ENCODE measurements at regions not wholly inside any gene's neighbourhood (a gene's known extent, or its start where the extent isn't known, plus 50 kb on each side); places are given as distances from the start of the nearest gene placed in this dataset.
"Not testable (repeated sequence)": the region's sequence is repeated elsewhere in the genome, so short reads cannot be mapped to it uniquely, and the experiment has no call there.

- not testable (repeated sequence) for TF ChIP-seq CTCF (conservative IDR thresholded peaks at IDR 0.05; ENCODE audit: low read depth in 2 of 2); CREB1 (CRISPR knock-in tag; IDR thresholded peaks at IDR 0.05; ENCODE audit: low read depth); REST (IDR thresholded peaks at IDR 0.05; ENCODE audit: unreplicated experiment); POLR2AphosphoS5 (IDR thresholded peaks at IDR 0.05; ENCODE audit: low read depth); EZH2phosphoT487 (IDR thresholded peaks at IDR 0.05; ENCODE audit: unreplicated experiment); EZH2 (IDR thresholded peaks at IDR 0.05; ENCODE audit: low read depth, unreplicated experiment); ETS1 (IDR thresholded peaks at IDR 0.05); ZNF331 (CRISPR knock-in tag; IDR thresholded peaks at IDR 0.05; ENCODE audit: low read depth); ZNF114 (CRISPR knock-in tag; IDR thresholded peaks at IDR 0.05); NANOG (IDR thresholded peaks at IDR 0.05; ENCODE audit: borderline replicate concordance); JUNB (IDR thresholded peaks at IDR 0.05; ENCODE audit: unreplicated experiment); ZNF462 (CRISPR knock-in tag; IDR thresholded peaks at IDR 0.05); STAT1 (IDR thresholded peaks at IDR 0.05; ENCODE audit: unreplicated experiment)
Measured at GRCh38 chr7:142636107-142636506, 113.2 kb upstream of the PRSS1 start.

All from GM23338 (cell line).